ENCODE measurements at regions not wholly inside any gene's neighbourhood (a gene's known extent, or its start where the extent isn't known, plus 50 kb on each side); places are given as distances from the start of the nearest gene placed in this dataset.

- Histone ChIP-seq H3K4me1 (no peaks in the 10 kb centered on the region), H3K4me3 (no peak overlapping the region), H3K27me3 (no peaks in the 10 kb centered on the region), H3K36me3 (no peaks in the 10 kb centered on the region), H3K9me3 (no peaks in the 10 kb centered on the region), H3K27ac (no peak overlapping the region)
- intact Hi-C loops (cut with DNase I; ENCODE audit: low total_unique reads): no loop called here
- DNase-seq (ENCODE audit: low spot score in 2 of 2): no peak
- TF ChIP-seq POLR2AphosphoS5 (IDR thresholded peaks at IDR 0.05) (peak in 1 of 3 donors; percentile 44), CTCF (IDR thresholded peaks at IDR 0.05) (no peak), POLR2A (IDR thresholded peaks at IDR 0.05) (no peak)
Measured at GRCh38 chr2:144886862-144887261, 366.9 kb upstream of the ZEB2 start.

- Histone ChIP-seq H3K27ac (no peak overlapping the region), H3K4me3 (no peak overlapping the region), H3K27me3 (no peaks in the 10 kb centered on the region), H3K36me3 (no peaks in the 10 kb centered on the region), H3K4me1 (no peaks in the 10 kb centered on the region), H3K9me3 (no peaks in the 10 kb centered on the region)
- no peak for DNase-seq (ENCODE audit: low spot score in 2 of 2)
- TF ChIP-seq POLR2AphosphoS5 (IDR thresholded peaks at IDR 0.05) (no peak), CTCF (IDR thresholded peaks at IDR 0.05) (no peak), POLR2A (IDR thresholded peaks at IDR 0.05) (no peak)
- intact Hi-C loops (cut with DNase I; ENCODE audit: low total_unique reads): no loop called here
Measured at GRCh38 chr2:144877893-144878292, 358.0 kb upstream of the ZEB2 start.

GRCh38 chr2:144876013-144876412, 356.1 kb upstream of the ZEB2 start:
- no peak for DNase-seq (ENCODE audit: low spot score in 2 of 2)
- Histone ChIP-seq H3K4me3 (no peak overlapping the region), H3K4me1 (no peaks in the 10 kb centered on the region), H3K36me3 (no peaks in the 10 kb centered on the region), H3K9me3 (no peaks in the 10 kb centered on the region), H3K27me3 (no peaks in the 10 kb centered on the region), H3K27ac (no peak overlapping the region)
- intact Hi-C loops (cut with DNase I; ENCODE audit: low total_unique reads): no loop called here
- TF ChIP-seq POLR2AphosphoS5 (IDR thresholded peaks at IDR 0.05) (no peak), CTCF (IDR thresholded peaks at IDR 0.05) (no peak), POLR2A (IDR thresholded peaks at IDR 0.05) (no peak)

GRCh38 chr2:144875290-144875969, 355.5 kb upstream of the ZEB2 start:
- Histone ChIP-seq H3K4me1 (no peaks in the 10 kb centered on the region), H3K4me3 (no peak overlapping the region), H3K9me3 (no peaks in the 10 kb centered on the region), H3K27me3 (no peaks in the 10 kb centered on the region), H3K27ac (no peak overlapping the region), H3K36me3 (no peaks in the 10 kb centered on the region)
- no peak for DNase-seq (ENCODE audit: low spot score in 2 of 2)
- TF ChIP-seq POLR2A (IDR thresholded peaks at IDR 0.05) (no peak), POLR2AphosphoS5 (IDR thresholded peaks at IDR 0.05) (no peak), CTCF (IDR thresholded peaks at IDR 0.05) (no peak)
- intact Hi-C loops (cut with DNase I; ENCODE audit: low total_unique reads): no loop called here

GRCh38 chr2:144865670-144866069, 345.8 kb upstream of the ZEB2 start:
- intact Hi-C loops (cut with DNase I; ENCODE audit: low total_unique reads): no loop called here
- Histone ChIP-seq H3K27me3 (no peaks in the 10 kb centered on the region), H3K4me1 (no peaks in the 10 kb centered on the region), H3K36me3 (no peaks in the 10 kb centered on the region), H3K4me3 (no peak overlapping the region), H3K9me3 (no peaks in the 10 kb centered on the region), H3K27ac (no peak overlapping the region)
- TF ChIP-seq CTCF (IDR thresholded peaks at IDR 0.05) (no peak), POLR2AphosphoS5 (IDR thresholded peaks at IDR 0.05) (no peak), POLR2A (IDR thresholded peaks at IDR 0.05) (no peak)
- DNase-seq (ENCODE audit: low spot score in 2 of 2): no peak
